GM19372 (cell line): ENCODE measurements at regions not wholly inside any gene's neighbourhood (a gene's known extent, or its start where the extent isn't known, plus 50 kb on each side); places are given as distances from the start of the nearest gene placed in this dataset.

Source experiments
- ATAC-seq: cut with Tn5 transposase; IDR thresholded peaks from one replicate; pipeline ENCODE4 v1.9.1; 2021; ENCODE audit warnings: mild to moderate bottlenecking, low read depth, moderate library complexity; ENCODE audit not compliant: unreplicated experiment

DNA sequence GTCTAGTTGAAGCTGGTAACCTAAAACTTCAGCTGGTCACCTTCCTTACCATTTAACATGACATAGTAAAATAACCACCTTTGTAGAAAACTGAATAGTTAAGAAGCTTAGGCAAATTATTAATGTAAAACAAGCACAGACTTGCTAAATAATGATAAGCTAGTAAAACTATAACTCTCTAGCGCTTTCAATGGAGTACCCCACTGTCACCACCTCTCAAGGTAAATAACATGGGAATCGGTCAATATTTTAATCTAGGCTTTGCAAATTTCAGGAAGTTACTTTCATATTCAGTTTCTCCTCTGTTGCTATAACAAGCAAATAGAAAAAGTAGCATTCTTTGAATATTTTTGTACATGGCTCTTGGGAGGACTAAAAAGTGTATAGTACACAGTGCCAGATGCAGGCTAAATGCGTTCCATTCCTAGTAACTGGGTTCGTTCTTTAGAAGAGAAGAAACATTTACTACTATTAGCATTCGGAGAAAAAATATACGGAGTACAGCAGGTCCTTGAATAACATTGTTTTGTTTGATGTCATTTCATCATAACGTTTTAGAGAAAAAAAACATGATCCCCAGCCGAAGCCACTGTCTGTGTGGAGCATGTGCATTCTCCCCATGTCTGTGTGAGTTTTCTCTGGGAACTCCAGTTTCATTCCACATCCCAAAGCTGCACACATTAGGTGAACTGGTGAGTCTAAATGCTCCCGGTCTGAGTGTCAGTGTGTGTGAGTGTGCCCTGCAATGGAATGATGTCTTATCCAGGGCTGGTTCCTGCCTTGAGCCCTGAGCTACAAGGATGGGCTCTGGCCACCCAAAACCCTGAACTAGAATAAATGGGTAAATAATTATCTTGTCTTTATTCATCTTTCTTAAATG lies 52.5 kb downstream of the EPRS1 start:
- no peak for ATAC-seq

DNA sequence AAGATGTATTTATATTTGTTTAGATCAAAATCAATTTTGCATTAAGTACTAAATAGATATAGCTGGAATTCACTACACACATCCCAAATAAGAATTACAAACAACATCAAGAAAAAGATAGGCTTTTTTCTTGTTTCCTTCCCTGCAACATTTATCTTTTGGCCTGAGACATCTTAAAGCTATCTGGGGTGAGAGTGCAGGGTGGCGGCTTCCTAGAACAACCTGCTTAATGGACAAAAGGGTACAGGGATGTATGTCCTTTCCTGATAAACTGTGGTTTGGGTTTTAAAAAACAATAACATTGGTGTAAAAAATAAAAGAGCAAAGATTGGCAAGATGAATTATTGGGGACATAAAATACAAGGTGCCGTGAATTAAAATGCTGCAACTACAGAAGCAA lies 54.4 kb downstream of the EPRS1 start:
- ATAC-seq: no peak

DNA sequence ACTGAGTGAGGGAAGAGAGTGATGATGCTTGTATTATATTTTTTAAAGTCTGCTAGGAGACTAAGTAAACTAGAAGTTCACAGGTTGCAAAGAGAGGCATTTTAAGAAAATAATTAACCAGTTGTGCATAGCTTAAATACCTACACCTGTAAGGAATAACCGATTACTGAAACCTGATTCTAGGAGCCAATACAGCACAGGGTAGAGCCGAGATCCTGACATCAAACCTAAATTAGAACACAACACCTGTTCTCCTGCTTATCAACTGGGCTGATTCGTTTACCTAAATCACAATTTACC lies 54.8 kb downstream of the EPRS1 start:
- no peak for ATAC-seq

DNA sequence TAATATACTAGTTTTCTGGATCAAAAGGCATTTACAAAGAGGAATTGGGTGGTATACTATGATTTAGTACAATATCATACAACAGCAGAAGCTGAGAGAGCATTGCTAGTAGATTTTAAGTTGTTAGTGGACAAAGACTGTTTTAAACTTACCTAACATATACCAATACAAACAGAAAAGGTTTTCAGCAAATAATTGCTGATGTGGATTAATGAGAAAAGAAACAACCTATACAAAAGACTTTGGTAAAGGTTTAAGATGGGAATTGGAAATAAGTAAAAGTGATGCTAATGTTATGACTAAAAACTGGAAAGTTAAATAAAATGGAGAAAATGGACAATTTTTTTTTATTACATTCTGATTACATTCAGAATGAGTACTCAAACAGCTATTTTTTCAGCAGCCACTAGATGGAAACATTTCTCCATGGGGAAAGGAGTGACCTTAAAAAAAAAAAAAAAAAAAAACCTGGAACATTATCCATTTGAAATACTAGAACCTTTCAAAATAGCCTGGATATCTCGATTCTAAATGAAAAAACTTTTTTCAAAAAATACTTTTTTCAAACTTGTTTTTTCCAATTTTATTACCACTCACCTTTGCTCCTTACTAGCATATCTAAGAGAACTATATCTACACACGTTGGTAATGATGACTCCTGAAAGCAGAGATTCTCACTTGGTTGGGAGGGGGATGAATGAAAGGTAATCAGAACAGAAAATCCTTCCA lies 55.4 kb downstream of the EPRS1 start:
- ATAC-seq: no peak

DNA sequence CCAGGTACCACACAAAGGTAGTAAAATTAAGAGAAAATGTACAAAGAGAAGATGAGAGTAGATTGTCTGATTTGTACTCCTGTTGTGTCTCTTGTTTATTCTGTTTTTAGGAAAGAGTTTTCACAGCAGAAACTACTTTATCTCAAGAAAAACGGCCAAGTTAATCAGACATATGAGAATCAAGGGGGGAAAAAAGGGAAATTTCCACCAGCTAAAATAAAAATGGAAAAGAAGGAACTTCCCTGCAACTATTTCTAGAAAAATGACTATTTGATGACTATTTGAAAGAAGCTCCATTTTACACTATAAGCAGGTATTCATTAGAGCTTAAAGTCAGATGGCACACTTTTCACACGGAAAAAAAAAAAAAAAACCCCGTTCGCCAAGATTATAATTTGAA lies 56.5 kb downstream of the EPRS1 start:
- no peak for ATAC-seq

DNA sequence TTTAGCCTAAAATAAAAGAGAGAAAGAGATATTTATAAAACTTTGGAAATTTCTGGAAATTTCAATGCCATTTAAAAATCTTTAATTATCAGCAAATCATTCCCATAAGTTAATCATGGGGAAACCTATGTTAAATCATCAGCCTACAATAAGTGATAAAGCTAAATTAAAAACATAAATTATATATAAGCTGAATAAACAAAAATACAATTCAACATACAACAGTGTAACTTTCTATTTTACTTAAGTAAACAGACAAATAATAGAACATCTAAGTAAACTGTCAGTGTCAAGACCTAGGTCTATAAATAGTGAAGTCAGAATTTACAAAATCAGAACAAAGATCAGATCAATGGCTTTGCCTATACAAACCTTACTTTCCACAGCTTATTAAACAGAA lies 57.5 kb downstream of the EPRS1 start:
- no peak for ATAC-seq

DNA sequence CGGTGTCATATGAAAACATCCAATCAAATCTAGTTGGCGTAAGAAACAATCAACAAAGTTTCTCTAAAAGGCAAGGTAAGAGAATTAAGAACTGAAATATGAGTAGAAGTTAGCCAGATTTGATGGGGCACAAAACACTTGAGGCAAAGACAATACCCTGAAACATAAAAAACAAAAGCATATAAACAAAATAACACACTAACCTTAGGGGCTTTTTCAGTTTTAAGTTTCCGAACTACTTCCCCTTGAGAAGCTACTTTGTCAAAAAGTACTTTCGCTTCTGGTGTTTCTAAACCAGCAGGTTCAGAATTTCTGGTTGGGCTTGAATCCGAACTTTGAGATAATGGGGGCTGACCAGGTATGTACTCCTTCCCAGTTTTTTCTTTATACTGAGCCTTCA lies 57.9 kb downstream of the EPRS1 start:
- peak; percentile 86 for ATAC-seq

DNA sequence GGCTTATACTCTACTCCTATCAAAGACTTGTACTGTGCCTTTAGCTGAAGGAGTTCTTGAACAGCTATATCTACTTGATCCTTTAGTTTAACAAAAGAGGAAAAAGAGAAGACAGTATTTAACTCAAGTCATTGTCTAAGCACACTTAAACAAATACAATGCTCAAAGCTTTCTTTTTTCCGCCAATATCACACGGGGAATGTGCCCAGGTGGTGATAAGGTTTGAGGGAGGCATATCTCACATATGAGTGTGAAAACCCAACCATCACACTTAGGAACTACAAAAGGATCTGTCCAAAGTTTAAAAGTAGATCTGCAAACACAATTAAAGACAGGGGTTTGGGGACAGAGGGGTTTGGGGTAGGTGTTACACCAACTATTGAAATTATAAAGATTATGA lies 59.0 kb upstream of the SLC30A10 start:
- ATAC-seq: no peak

DNA sequence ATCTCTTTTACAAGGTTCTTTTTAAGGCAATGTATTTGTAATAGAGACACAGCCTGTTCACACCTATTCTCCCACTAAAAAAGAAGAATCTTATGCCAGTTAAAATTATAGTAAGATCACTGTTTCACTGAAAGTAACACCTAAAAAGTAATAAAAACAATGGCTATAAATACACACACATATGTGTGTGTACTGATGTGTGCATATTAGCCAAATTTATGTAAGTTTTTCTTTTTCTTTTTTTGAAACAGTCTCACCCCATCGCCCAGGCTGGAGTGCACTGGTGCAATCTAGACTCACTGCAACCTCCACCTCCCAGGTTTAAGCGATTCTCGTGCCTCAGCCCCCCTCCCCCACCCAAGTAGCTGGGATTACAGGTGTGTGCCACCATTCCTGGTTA lies 56.8 kb upstream of the SLC30A10 start:
- ATAC-seq: no peak
